B cell (primary cell): ENCODE measurements at regions not wholly inside any gene's neighbourhood (a gene's known extent, or its start where the extent isn't known, plus 50 kb on each side); places are given as distances from the start of the nearest gene placed in this dataset.

Experiments used
- CTCF ChIP-seq: fragments of 200-600 bp; IDR thresholded peaks from one replicate; pipeline ENCODE4 v1.8.0; 2022; ENCODE audit warnings: antibody characterized with exemption, mild to moderate bottlenecking
- EZH2 ChIP-seq: IDR thresholded peaks from 2 replicates; pipeline ENCODE4 v1.6.1; 2012; ENCODE audit warnings: borderline replicate concordance, low read depth, mild to moderate bottlenecking, moderate library complexity, low read length; ENCODE audit not compliant: insufficient read depth, poor library complexity, severe bottlenecking

DNA sequence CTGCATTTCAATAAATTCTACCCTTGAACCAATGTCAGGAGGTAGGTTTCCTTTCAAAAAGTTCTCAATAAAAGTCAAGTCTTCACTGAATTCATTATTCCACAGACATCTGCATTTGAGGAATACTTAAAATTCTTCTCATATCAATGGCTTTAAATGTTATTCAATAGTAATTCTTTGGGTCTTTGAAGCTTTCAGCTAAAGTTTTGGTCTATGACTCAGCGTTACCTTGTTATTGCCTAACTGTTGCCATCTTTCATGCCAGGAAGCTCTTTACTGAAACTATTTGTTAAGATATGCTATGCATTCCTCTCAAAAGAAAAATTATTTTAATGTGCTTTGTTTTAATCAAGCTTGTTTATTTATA, 170.5 kb downstream of the NNT start:
- TF ChIP-seq CTCF (no peak), EZH2 (no peak)
